Left lung (tissue), 4 donors: ENCODE measurements at regions not wholly inside any gene's neighbourhood (a gene's known extent, or its start where the extent isn't known, plus 50 kb on each side); places are given as distances from the start of the nearest gene placed in this dataset.

ENCODE experiments used
- ATAC-seq: fragments of 200-7000 bp; cut with Tn5 transposase; one replicate; pipeline ENCODE4 v1.9.1; 2020; ENCODE audit warnings: moderate library complexity
- DNase-seq, 4 donors: peaks; one replicate each; pipeline ENCODE4 v3.0.0-alpha.2; 2013 to 2020
- H3K27ac ChIP-seq, 2 donors: fragments of 200-600 bp; sonication (generic) in 1 of 2; one replicate each; pipeline versions ENCODE4 v1.5.0 to v1.8.0; 2020 to 2021
- H3K27me3 ChIP-seq, 2 donors: fragments of 200-600 bp; sonication (generic) in 1 of 2; one replicate each; pipeline versions ENCODE4 v1.5.0 to v1.8.0; 2020 to 2021
- H3K36me3 ChIP-seq, 2 donors: fragments of 200-600 bp; sonication (generic) in 1 of 2; one replicate each; pipeline versions ENCODE4 v1.5.0 to v1.8.0; 2020 to 2021
- H3K4me1 ChIP-seq, 2 donors: fragments of 200-600 bp; one replicate each; pipeline ENCODE4 v1.8.0; 2021
- H3K4me3 ChIP-seq, 2 donors: fragments of 200-600 bp; sonication (generic) in 1 of 2; one replicate each; pipeline versions ENCODE4 v1.5.0 to v1.8.0; 2020 to 2021; ENCODE audit warnings: mild to moderate bottlenecking in 1 of 2
- H3K9me3 ChIP-seq, 2 donors: fragments of 200-600 bp; sonication (generic) in 1 of 2; one replicate each; pipeline versions ENCODE4 v1.5.0 to v1.8.0; 2020 to 2021
- CTCF ChIP-seq, 2 donors: fragments of 200-600 bp; sonication (generic) in 1 of 2; IDR thresholded peaks; one replicate each; pipeline versions ENCODE4 v1.5.0 to v1.8.0; 2021; ENCODE audit warnings: antibody characterized with exemption in 2 of 2
- intact Hi-C, 2 donors: fragments of 100-400 bp; cut with DNase I; formaldehyde crosslinking; loops; one replicate each; pipeline versions ENCODE4 v1.11.2 to v1.14.2; 2022
- donor health status: DM: no; HTN: yes; CAD: no.
- donor health status: DM: no; HTN: no; CAD: no.

DNA sequence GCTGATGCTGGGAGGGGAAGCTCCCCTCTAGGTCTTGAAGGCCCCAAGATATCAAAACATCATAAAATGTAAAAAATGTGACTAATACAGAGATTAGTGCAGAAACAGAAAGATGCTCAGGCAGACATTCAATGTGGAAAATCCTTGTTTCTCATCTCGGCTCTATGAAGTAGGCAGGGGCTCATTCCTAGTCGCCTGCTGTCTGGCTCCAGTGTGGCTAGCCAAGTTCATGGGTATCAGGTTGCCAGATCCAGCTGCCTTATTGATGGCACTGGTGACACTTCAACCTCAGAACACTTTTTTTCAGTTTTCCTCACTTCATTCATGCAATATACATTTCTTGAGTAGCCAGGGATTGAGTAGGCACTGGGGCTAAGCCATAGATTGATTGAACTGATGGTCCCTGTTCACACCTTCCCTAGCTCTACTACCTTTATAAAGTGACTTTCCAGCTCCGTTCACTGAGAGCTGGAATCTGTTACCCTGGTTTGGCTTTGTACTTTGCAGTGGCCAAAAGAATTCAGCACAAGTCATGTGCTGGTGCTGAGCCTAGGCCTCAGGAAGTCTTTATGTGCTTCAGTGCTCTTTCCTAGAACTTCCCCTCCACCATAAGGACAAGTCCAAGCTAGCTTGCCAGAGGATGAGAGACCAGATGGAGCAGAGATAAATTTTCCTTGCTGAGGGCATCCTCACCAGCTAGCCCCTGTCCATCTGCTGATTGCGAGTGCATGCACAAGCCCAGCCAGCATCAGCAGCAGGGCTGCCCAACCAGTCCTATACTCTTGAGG, 373.6 kb upstream of the ST6GAL2 start:
- intact Hi-C loops = no loop called here
- no peak overlapping the region for H3K4me3 ChIP-seq
- no peaks in the 10 kb centered on the region for H3K4me1 ChIP-seq
- ATAC-seq (no peak), DNase-seq (no peak)
- no peak overlapping the region for H3K27ac ChIP-seq
- TF ChIP-seq CTCF (IDR thresholded peaks at IDR 0.05) = no peak
- H3K27me3 ChIP-seq = no peaks in the 10 kb centered on the region
- no peaks in the 10 kb centered on the region for H3K9me3 ChIP-seq
- H3K36me3 ChIP-seq = no peaks in the 10 kb centered on the region

DNA sequence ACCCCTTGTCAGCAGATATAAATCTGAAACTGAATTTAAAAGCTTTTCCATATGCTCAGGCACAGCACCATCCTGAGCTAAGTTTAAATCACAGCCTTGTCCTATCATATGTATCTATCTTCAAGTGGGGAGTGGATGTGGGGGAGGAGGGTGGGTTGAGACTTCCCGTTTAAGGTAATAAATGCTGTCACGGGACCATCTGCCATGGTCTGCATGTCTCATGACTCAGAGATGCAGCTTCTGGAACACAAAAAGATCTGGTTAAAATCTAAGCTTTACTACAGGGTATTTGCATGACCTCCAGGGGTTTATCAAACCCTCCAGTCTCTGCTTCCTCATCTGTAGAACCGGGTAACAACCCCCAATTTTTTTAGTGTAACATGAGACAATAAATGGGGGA, 377.7 kb upstream of the ST6GAL2 start:
- ATAC-seq (no peak), DNase-seq (no peak)
- no peaks in the 10 kb centered on the region for H3K4me1 ChIP-seq
- no peak overlapping the region for H3K4me3 ChIP-seq
- H3K36me3 ChIP-seq = no peaks in the 10 kb centered on the region
- TF ChIP-seq CTCF (IDR thresholded peaks at IDR 0.05) = no peak
- no peak overlapping the region for H3K27ac ChIP-seq
- intact Hi-C loops = no loop called here
- H3K9me3 ChIP-seq = no peaks in the 10 kb centered on the region
- H3K27me3 ChIP-seq = no peaks in the 10 kb centered on the region

GRCh38 chr2:107264184-107264583, 378.2 kb upstream of the ST6GAL2 start:
- DNase-seq (no peak), ATAC-seq (no peak)
- intact Hi-C loops = no loop called here
- Histone ChIP-seq H3K9me3 (no peaks in the 10 kb centered on the region), H3K36me3 (no peaks in the 10 kb centered on the region), H3K27me3 (no peaks in the 10 kb centered on the region), H3K4me1 (no peaks in the 10 kb centered on the region), H3K27ac (no peak overlapping the region), H3K4me3 (no peak overlapping the region)
- no peak for TF ChIP-seq CTCF (IDR thresholded peaks at IDR 0.05)

GRCh38 chr2:107266555-107266954, 380.6 kb upstream of the ST6GAL2 start:
- Histone ChIP-seq H3K4me1 (no peaks in the 10 kb centered on the region), H3K27ac (no peak overlapping the region), H3K36me3 (no peaks in the 10 kb centered on the region), H3K9me3 (no peaks in the 10 kb centered on the region), H3K27me3 (no peaks in the 10 kb centered on the region), H3K4me3 (no peak overlapping the region)
- ATAC-seq (no peak), DNase-seq (no peak)
- intact Hi-C loops = no loop called here
- no peak for TF ChIP-seq CTCF (IDR thresholded peaks at IDR 0.05)

DNA sequence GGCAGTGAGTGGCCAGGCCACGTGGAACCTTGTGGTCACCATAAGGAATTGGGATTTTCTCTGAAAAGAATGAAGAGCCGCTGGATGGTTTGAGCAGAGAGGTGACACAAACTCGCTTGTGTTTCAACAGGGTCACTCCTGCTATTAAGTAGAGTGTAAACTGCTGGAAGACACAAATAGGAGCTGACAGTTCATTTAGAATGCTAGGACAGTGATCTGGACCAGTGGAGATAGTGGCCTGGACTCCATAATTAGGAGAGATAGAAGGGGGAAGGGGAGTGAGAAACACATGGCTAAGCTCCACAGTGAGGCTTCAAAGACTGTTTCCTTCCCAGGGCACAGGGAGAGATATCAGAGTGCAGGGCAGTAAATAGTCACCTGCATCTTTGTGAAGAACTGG, 381.1 kb upstream of the ST6GAL2 start:
- TF ChIP-seq CTCF (IDR thresholded peaks at IDR 0.05) = no peak

More for the DNA sequence above, 381.1 kb upstream of the ST6GAL2 start:
- H3K36me3 ChIP-seq = no peaks in the 10 kb centered on the region
- intact Hi-C loops = no loop called here
- no peaks in the 10 kb centered on the region for H3K4me1 ChIP-seq
- no peak for ATAC-seq
- H3K4me3 ChIP-seq = no peak overlapping the region
- no peaks in the 10 kb centered on the region for H3K9me3 ChIP-seq
- H3K27me3 ChIP-seq = no peaks in the 10 kb centered on the region
- no peak for DNase-seq
- H3K27ac ChIP-seq = no peak overlapping the region
